HepG2 (cell line): ENCODE measurements at regions not wholly inside any gene's neighbourhood (a gene's known extent, or its start where the extent isn't known, plus 50 kb on each side); places are given as distances from the start of the nearest gene placed in this dataset.

Experiments
- ATAC-seq: fragments of 200-7000 bp; cut with Tn5 transposase; 3 replicates; pipeline ENCODE4 v1.9.1; 2020; ENCODE audit warnings: mild to moderate bottlenecking, moderate library complexity
- BruUV-seq: library from RNA; stranded (reverse); fragments of 400-500 nt; replicated peaks from 2 replicates; lab custom pipeline; 2021; lab: Mats Ljungman, UMichigan
- CTCF ChIA-PET: fragments of 300-600 bp; formaldehyde crosslinking; extraction: SDS; loops from one replicate; lab custom pipeline; 2021; ENCODE audit warnings: low total read pairs, inconsistent platforms, low intra/inter-chr PET ratio; lab: Yijun Ruan, JAX
- POLR2A ChIA-PET: fragments of 350-600 bp; sonication (Branson Sonifier 250); formaldehyde crosslinking; loops from one replicate; lab custom pipeline; 2020; ENCODE audit warnings: antibody characterized with exemption, inconsistent platforms; lab: Yijun Ruan, JAX
- DNase-seq: peaks from one replicate; pipeline ENCODE4 v3.0.0-alpha.2; 2015; ENCODE audit warnings: low spot score
- FAIRE-seq: peaks from 3 replicates; lab custom pipeline; 2011; peaks lifted over from hg19 to GRCh38; lab: Jason Lieb, UNC
- H2AFZ ChIP-seq: one replicate; pipeline ENCODE4 v1.6.1; 2011; ENCODE audit warnings: low read length, inconsistent platforms
- H3K27ac ChIP-seq: fragments of 300-600 bp; 3 replicates; pipeline ENCODE4 v1.8.0; 2011; ENCODE audit warnings: mixed run types, mild to moderate bottlenecking, mixed read lengths, low read length, inconsistent platforms; ENCODE audit not compliant: insufficient read depth; ENCODE audit errors: extremely low read length
- H3K27me3 ChIP-seq, 2 experiments: fragments of 200-600 bp in 1 of 2; 2 replicates in 1 of 2; 3 replicates in 1 of 2; pipeline versions ENCODE4 v1.6.0 to v1.8.0; 2011; ENCODE audit warnings: low read length in 2 of 2, mild to moderate bottlenecking in 2 of 2, moderate library complexity in 2 of 2, inconsistent platforms in 1 of 2; ENCODE audit not compliant: insufficient read depth in 2 of 2, control insufficient read depth in 1 of 2
- H3K36me3 ChIP-seq, 2 experiments: fragments of 200-600 bp in 1 of 2; replicated peaks in 1 of 2; 2 replicates in 1 of 2; 3 replicates in 1 of 2; pipeline versions ENCODE4 v1.5.1 to v1.8.0; 2011; ENCODE audit warnings: low read length in 2 of 2, inconsistent platforms in 1 of 2; ENCODE audit not compliant: insufficient read depth in 2 of 2, control insufficient read depth in 1 of 2
- H3K4me1 ChIP-seq: 2 replicates; pipeline ENCODE4 v1.5.1; 2012; ENCODE audit warnings: low read length, inconsistent platforms; ENCODE audit not compliant: insufficient read depth
- H3K4me2 ChIP-seq: 2 replicates; pipeline ENCODE4 v1.6.0; 2011; ENCODE audit warnings: low read depth, low read length, inconsistent platforms
- H3K4me3 ChIP-seq, 3 experiments: fragments of 200-600 bp in 1 of 3; sonication (generic), shearing (Covaris generic) in 1 of 3; replicated peaks in 1 of 3; 2 replicates each; pipeline ENCODE4 v1.5.1; 2011 to 2016; ENCODE audit warnings: low read length in 3 of 3, inconsistent platforms in 2 of 3, low read depth in 2 of 3, mild to moderate bottlenecking in 2 of 3, control low read depth in 1 of 3, mixed read lengths in 1 of 3; ENCODE audit not compliant: insufficient read depth in 1 of 3
- H3K79me2 ChIP-seq: one replicate; pipeline ENCODE4 v1.6.1; 2011; ENCODE audit warnings: low read length, inconsistent platforms; ENCODE audit not compliant: insufficient read depth
- H3K9ac ChIP-seq: 2 replicates; pipeline ENCODE4 v1.6.0; 2011; ENCODE audit warnings: mild to moderate bottlenecking, low read depth, low read length, inconsistent platforms; ENCODE audit not compliant: insufficient read depth
- H3K9me3 ChIP-seq: 2 replicates; pipeline ENCODE4 v1.5.1; 2012; ENCODE audit warnings: mild to moderate bottlenecking, low read length
- H4K20me1 ChIP-seq: 2 replicates; pipeline ENCODE4 v1.6.0; 2011; ENCODE audit warnings: inconsistent platforms, mild to moderate bottlenecking, low read length, moderate library complexity; ENCODE audit not compliant: insufficient read depth
- BORCS8-MEF2B ChIP-seq: sonication (generic); formaldehyde crosslinking; IDR thresholded peaks from 2 replicates; pipeline ENCODE4 v1.8.0; 2022; ENCODE audit warnings: mild to moderate bottlenecking, missing genetic modification reagents
- CCAR2 ChIP-seq: fragments of 200-400 bp; formaldehyde crosslinking; optimal IDR thresholded peaks from 2 replicates; pipeline ENCODE3; 2018; ENCODE audit warnings: low read depth, mild to moderate bottlenecking, low read length, moderate library complexity
- HDAC1 ChIP-seq: sonication (generic); formaldehyde crosslinking; IDR thresholded peaks from 2 replicates; pipeline ENCODE4 v1.5.1; 2020; ENCODE audit warnings: mild to moderate bottlenecking, missing genetic modification reagents
- HOXA9 ChIP-seq: sonication (generic); formaldehyde crosslinking; IDR thresholded peaks from 2 replicates; pipeline ENCODE4 v1.8.1; 2022; ENCODE audit warnings: missing genetic modification reagents, mild to moderate bottlenecking, moderate library complexity, borderline replicate concordance
- MED8 ChIP-seq: sonication (generic); formaldehyde crosslinking; IDR thresholded peaks from 2 replicates; pipeline ENCODE4 v1.8.1; 2023; ENCODE audit warnings: mild to moderate bottlenecking, missing genetic modification reagents; ENCODE audit not compliant: insufficient replicate concordance
- POLR2A ChIP-seq, 2 experiments: IDR thresholded peaks; 2 replicates each; pipeline ENCODE4 v1.6.1; 2011; ENCODE audit warnings: low read depth in 2 of 2, low read length in 2 of 2, mild to moderate bottlenecking in 1 of 2, moderate library complexity in 1 of 2; ENCODE audit not compliant: insufficient read depth in 1 of 2
- REXO4 ChIP-seq: sonication (generic); formaldehyde crosslinking; IDR thresholded peaks from 2 replicates; pipeline ENCODE4 v1.8.0; 2022; ENCODE audit warnings: missing genetic modification reagents, mild to moderate bottlenecking, borderline replicate concordance
- SIN3B ChIP-seq: fragments of 150-350 bp; IDR thresholded peaks from 2 replicates; pipeline ENCODE4 v1.6.1; 2014; ENCODE audit warnings: low read length
- SP5 ChIP-seq: IDR thresholded peaks from 2 replicates; pipeline ENCODE4 v1.6.1; 2016; ENCODE audit warnings: low read depth, borderline replicate concordance
- TOPORS ChIP-seq: sonication (generic); formaldehyde crosslinking; IDR thresholded peaks from 2 replicates; pipeline ENCODE4 v1.8.0; 2023; ENCODE audit warnings: mild to moderate bottlenecking, missing genetic modification reagents
- TP53 ChIP-seq: sonication (generic); formaldehyde crosslinking; conservative IDR thresholded peaks from 2 replicates; pipeline ENCODE4 v1.4.0; 2020; ENCODE audit warnings: missing genetic modification reagents
- ZBTB38 ChIP-seq: sonication (generic); formaldehyde crosslinking; IDR thresholded peaks from 2 replicates; pipeline ENCODE4 v1.5.1; 2020; ENCODE audit warnings: mild to moderate bottlenecking, missing genetic modification reagents
- ZFAT ChIP-seq: sonication (generic); formaldehyde crosslinking; conservative IDR thresholded peaks from 2 replicates; pipeline ENCODE4 v1.8.1; 2023; ENCODE audit warnings: missing genetic modification reagents, inconsistent platforms
- ZNF414 ChIP-seq: sonication (generic); formaldehyde crosslinking; IDR thresholded peaks from 2 replicates; pipeline ENCODE4 v1.5.0; 2020; ENCODE audit warnings: missing genetic modification reagents
- ZNF451 ChIP-seq: sonication (generic); formaldehyde crosslinking; IDR thresholded peaks from 2 replicates; pipeline ENCODE4 v1.5.0; 2020; ENCODE audit warnings: mild to moderate bottlenecking, missing genetic modification reagents
- ZNF562 ChIP-seq: sonication (generic); formaldehyde crosslinking; IDR thresholded peaks from 2 replicates; pipeline ENCODE4 v1.8.0; 2022; ENCODE audit warnings: missing genetic modification reagents, borderline replicate concordance
- ZNF678 ChIP-seq: sonication (generic); formaldehyde crosslinking; IDR thresholded peaks from 2 replicates; pipeline ENCODE4 v1.4.0; 2020; ENCODE audit warnings: mild to moderate bottlenecking, missing genetic modification reagents
- WGBS: methylation state at CpG from one replicate; pipeline ENCODE4 v1.1.6; 2017; ENCODE audit warnings: low lambda C conversion rate; 5-methylcytosine and 5-hydroxymethylcytosine counted together
- in situ Hi-C: cut with HindIII; loops from 2 replicates; pipeline ENCODE4 v1.10.0; 2017; ENCODE audit warnings: low pct_unique_long_range_greater_than_20kb; ENCODE audit not compliant: extremely low pct_ligation_motif_present
- intact Hi-C: fragments of 100-400 bp; cut with micrococcal nuclease; formaldehyde crosslinking; loops from one replicate; pipeline ENCODE4 v1.10.0; 2022; ENCODE audit not compliant: unreplicated experiment
- TF ChIP-seq, protein P1 (sequence below): sonication (generic); formaldehyde crosslinking; IDR thresholded peaks from 2 replicates; pipeline ENCODE4 v1.4.0; 2020; ENCODE audit warnings: missing genetic modification reagents, borderline replicate concordance
- TF ChIP-seq, protein P2 (sequence below): conservative IDR thresholded peaks from 2 replicates; pipeline ENCODE4 v1.6.1; 2018; ENCODE audit warnings: missing genetic modification reagents

GRCh38 chr7:81883801-81884393 lies 114.0 kb upstream of the HGF start:
- no peak overlapping the region for H3K9ac ChIP-seq
- POLR2A ChIA-PET: no interaction called here
- H2AFZ ChIP-seq: no peak overlapping the region
- H3K27me3 ChIP-seq: no peaks in the 10 kb centered on the region
- H4K20me1 ChIP-seq: no peaks in the 10 kb centered on the region
- H3K27ac ChIP-seq: no peak overlapping the region
- ATAC-seq (no peak), DNase-seq (no peak), FAIRE-seq (no peak)
- no peaks in the 10 kb centered on the region for H3K4me1 ChIP-seq
- 27% methylated on average over 7 of the region's 7 CpGs for WGBS
- no peak overlapping the region for H3K4me3 ChIP-seq
- H3K4me2 ChIP-seq: no peak overlapping the region
- CTCF ChIA-PET: no interaction called here
- intact Hi-C loops (no loop called here), in situ Hi-C loops (no loop called here)
- no TSS peak for BruUV-seq
- H3K79me2 ChIP-seq: no peaks in the 10 kb centered on the region
- no peaks in the 10 kb centered on the region for H3K9me3 ChIP-seq
- TF ChIP-seq POLR2A (IDR thresholded peaks at IDR 0.05; ENCODE audit: insufficient read depth in 1 of 2, low read depth in 2 of 2, low read length in 2 of 2) (no peak), SIN3B (no peak), TP53 (CRISPR knock-in tag) (no peak), SP5 (CRISPR knock-in tag) (no peak), ZNF414 (CRISPR knock-in tag) (no peak), ZFAT (CRISPR knock-in tag) (no peak), MED8 (CRISPR knock-in tag) (no peak), HDAC1 (CRISPR knock-in tag) (no peak), ZNF451 (CRISPR knock-in tag) (no peak), REXO4 (CRISPR knock-in tag) (no peak), ZNF562 (no peak), ZBTB38 (no peak), CCAR2 (no peak), TOPORS (CRISPR knock-in tag) (no peak), HOXA9 (CRISPR knock-in tag) (no peak), ZNF678 (CRISPR knock-in tag) (no peak), BORCS8-MEF2B (CRISPR knock-in tag) (no peak)
- TF ChIP-seq, protein P1, sequence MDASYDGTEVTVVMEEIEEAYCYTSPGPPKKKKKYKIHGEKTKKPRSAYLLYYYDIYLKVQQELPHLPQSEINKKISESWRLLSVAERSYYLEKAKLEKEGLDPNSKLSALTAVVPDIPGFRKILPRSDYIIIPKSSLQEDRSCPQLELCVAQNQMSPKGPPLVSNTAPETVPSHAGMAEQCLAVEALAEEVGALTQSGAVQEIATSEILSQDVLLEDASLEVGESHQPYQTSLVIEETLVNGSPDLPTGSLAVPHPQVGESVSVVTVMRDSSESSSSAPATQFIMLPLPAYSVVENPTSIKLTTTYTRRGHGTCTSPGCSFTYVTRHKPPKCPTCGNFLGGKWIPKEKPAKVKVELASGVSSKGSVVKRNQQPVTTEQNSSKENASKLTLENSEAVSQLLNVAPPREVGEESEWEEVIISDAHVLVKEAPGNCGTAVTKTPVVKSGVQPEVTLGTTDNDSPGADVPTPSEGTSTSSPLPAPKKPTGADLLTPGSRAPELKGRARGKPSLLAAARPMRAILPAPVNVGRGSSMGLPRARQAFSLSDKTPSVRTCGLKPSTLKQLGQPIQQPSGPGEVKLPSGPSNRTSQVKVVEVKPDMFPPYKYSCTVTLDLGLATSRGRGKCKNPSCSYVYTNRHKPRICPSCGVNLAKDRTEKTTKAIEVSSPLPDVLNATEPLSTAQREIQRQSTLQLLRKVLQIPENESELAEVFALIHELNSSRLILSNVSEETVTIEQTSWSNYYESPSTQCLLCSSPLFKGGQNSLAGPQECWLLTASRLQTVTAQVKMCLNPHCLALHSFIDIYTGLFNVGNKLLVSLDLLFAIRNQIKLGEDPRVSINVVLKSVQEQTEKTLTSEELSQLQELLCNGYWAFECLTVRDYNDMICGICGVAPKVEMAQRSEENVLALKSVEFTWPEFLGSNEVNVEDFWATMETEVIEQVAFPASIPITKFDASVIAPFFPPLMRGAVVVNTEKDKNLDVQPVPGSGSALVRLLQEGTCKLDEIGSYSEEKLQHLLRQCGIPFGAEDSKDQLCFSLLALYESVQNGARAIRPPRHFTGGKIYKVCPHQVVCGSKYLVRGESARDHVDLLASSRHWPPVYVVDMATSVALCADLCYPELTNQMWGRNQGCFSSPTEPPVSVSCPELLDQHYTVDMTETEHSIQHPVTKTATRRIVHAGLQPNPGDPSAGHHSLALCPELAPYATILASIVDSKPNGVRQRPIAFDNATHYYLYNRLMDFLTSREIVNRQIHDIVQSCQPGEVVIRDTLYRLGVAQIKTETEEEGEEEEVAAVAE: no peak
- TF ChIP-seq, protein P2, sequence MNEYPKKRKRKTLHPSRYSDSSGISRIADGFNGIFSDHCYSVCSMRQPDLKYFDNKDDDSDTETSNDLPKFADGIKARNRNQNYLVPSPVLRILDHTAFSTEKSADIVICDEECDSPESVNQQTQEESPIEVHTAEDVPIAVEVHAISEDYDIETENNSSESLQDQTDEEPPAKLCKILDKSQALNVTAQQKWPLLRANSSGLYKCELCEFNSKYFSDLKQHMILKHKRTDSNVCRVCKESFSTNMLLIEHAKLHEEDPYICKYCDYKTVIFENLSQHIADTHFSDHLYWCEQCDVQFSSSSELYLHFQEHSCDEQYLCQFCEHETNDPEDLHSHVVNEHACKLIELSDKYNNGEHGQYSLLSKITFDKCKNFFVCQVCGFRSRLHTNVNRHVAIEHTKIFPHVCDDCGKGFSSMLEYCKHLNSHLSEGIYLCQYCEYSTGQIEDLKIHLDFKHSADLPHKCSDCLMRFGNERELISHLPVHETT (CRISPR knock-in tag): no peak
- no peaks in the 10 kb centered on the region for H3K36me3 ChIP-seq
